Activated naive CD4-positive, alpha-beta T cell treated with anti-CD3 and anti-CD28 coated beads, Interleukin-2, amount 50 U/mL, for 72 hours (primary cell): ENCODE measurements at regions not wholly inside any gene's neighbourhood (a gene's known extent, or its start where the extent isn't known, plus 50 kb on each side); places are given as distances from the start of the nearest gene placed in this dataset.
A peak's percentile ranks its signal among the peaks of the same experiment; 100 is the strongest.
"Not testable (repeated sequence)": the region's sequence is repeated elsewhere in the genome, so short reads cannot be mapped to it uniquely, and the experiment has no call there.

ENCODE experiments used
- ATAC-seq, 2 donors: fragments of 150-1000 bp; cut with Tn5 transposase; 2 replicates each; pipeline ENCODE4 v1.10.0; 2021; ENCODE audit warnings: mild to moderate bottlenecking in 2 of 2, moderate library complexity in 2 of 2
- DNase-seq, 2 donors: peaks; one replicate each; pipeline ENCODE4 v3.0.0; 2021 to 2022; ENCODE audit warnings: low spot score in 2 of 2
- H3K27ac Mint-ChIP-seq, 2 donors: one replicate each; pipeline ENCODE4 v1.8.0; 2022; ENCODE audit warnings: mild to moderate bottlenecking in 2 of 2, mixed read lengths in 2 of 2
- H3K36me3 Mint-ChIP-seq, 2 donors: one replicate each; pipeline ENCODE4 v1.8.0; 2022; ENCODE audit warnings: mixed read lengths in 2 of 2
- H3K9me3 Mint-ChIP-seq, 2 donors: one replicate each; pipeline ENCODE4 v1.8.0; 2022; ENCODE audit warnings: mixed read lengths in 2 of 2

DNA sequence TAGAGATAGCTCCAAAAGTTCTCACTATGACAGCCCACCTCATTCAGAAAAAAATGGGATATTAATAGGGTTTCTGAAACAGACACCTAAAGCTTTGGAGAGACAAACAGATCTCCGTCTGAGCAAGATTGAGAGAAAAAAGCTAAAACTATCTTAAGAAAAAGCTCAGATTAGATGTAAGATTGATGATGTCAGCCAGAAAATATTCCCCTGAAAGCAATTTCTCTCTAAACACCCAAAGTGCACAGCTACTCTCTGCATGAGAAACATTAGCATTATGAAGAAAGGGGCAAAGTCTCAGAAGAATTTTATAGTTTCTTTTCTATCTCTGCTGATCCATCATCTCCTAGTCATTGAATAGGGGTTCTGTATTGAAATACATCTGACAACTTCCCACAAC lies 148.9 kb downstream of the ZNF737 start:
- Mint-ChIP-seq H3K27ac (no peak overlapping the region), H3K36me3 (peaks cover 20 to 90% of the 10 kb centered on the region in 2 donors), H3K9me3 (peaks cover 0 to 5% of the 10 kb centered on the region in 2 donors)
- DNase-seq: no peak
- no peak for ATAC-seq

- H3K9me3 Mint-ChIP-seq: peaks cover 0 to 9% of the 10 kb centered on the region in 2 donors
- ATAC-seq (peak in 1 of 2 donors; percentile 41), DNase-seq (no peak)
- peaks cover 9 to 86% of the 10 kb centered on the region in 2 donors for H3K36me3 Mint-ChIP-seq
- no peak overlapping the region for H3K27ac Mint-ChIP-seq
Observed at GRCh38 chr19:20414120-20414519, 151.5 kb downstream of the ZNF737 start.

GRCh38 chr19:20413705-20414104 lies 151.9 kb downstream of the ZNF737 start:
- DNase-seq: no peak

GRCh38 chr19:20412846-20413245 lies 152.7 kb downstream of the ZNF737 start:
- no peak overlapping the region for H3K27ac Mint-ChIP-seq

More at GRCh38 chr19:20413705-20414104, 151.9 kb downstream of the ZNF737 start:
- ATAC-seq: peak; percentile 37 to 41
- Mint-ChIP-seq H3K9me3 (peaks cover 0 to 9% of the 10 kb centered on the region in 2 donors), H3K36me3 (peaks cover 9 to 86% of the 10 kb centered on the region in 2 donors), H3K27ac (no peak overlapping the region)

DNA sequence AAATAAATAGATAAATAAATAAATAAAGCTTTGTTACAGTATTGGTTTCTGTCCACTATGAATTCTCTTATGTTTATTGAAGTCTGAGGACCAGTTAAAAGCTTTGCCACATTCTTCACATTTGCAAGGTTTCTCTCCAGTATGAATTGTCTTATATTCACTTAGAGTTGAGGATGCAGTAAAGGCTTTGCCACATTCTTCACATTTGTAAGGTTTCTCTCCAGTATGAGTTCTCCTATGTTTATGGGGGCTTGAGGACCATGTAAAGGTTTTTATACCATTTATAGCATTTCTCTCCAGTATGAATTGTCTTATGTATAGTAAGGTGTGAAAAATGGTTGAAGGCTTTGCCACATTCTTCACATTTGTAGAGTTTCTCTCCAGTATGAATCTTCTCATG lies 168.3 kb downstream of the ZNF737 start:
- ATAC-seq: no peak
- Mint-ChIP-seq H3K36me3 (peaks cover 48 to 57% of the 10 kb centered on the region in 2 donors), H3K9me3 (peaks cover 21 to 26% of the 10 kb centered on the region in 2 donors), H3K27ac (no peak overlapping the region)
- no peak for DNase-seq

More at GRCh38 chr19:20412846-20413245, 152.7 kb downstream of the ZNF737 start:
- ATAC-seq (no peak), DNase-seq (no peak)
- H3K36me3 Mint-ChIP-seq: peaks cover 9 to 86% of the 10 kb centered on the region in 2 donors
- peaks cover 0 to 9% of the 10 kb centered on the region in 2 donors for H3K9me3 Mint-ChIP-seq

- peaks cover 28 to 39% of the 10 kb centered on the region in 2 donors for H3K36me3 Mint-ChIP-seq
- no peak overlapping the region for H3K27ac Mint-ChIP-seq
- no peak for DNase-seq
- H3K9me3 Mint-ChIP-seq: peaks cover 18 to 24% of the 10 kb centered on the region in 2 donors
- ATAC-seq: no peak
Observed at GRCh38 chr19:20388706-20389225, 176.8 kb downstream of the ZNF737 start.

DNA sequence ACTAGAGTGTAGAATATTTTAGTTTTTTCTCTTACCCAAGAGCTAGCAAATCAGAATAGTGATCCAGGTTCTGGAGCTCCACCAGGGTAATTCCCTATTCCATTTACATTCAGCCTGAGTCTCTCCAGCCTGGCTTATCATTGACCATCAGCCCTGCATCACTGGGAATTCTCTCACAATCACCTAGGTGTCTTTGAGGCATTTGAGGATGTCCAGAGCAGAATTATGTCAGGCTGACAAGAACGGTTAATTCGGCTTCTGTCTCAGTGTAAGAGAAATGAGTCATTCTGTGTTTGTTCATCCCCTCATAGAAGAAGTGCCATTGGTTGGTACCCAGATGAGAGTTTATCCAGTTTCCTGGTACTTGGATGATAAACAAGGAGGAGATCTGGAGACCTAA lies 180.5 kb downstream of the ZNF737 start:
- ATAC-seq: no peak
- no peak for DNase-seq
- Mint-ChIP-seq H3K9me3 (peaks cover 24 to 27% of the 10 kb centered on the region in 2 donors), H3K27ac (no peak overlapping the region), H3K36me3 (peaks cover 25 to 40% of the 10 kb centered on the region in 2 donors)

- Mint-ChIP-seq H3K9me3 (peaks cover 9 to 24% of the 10 kb centered on the region in 2 donors), H3K36me3 (peaks cover 12 to 16% of the 10 kb centered on the region in 2 donors), H3K27ac (no peak overlapping the region)
- ATAC-seq (no peak), DNase-seq (no peak)
Observed at GRCh38 chr19:20371911-20372310, 193.7 kb downstream of the ZNF737 start.

- H3K36me3 Mint-ChIP-seq: peaks cover 12 to 16% of the 10 kb centered on the region in 2 donors
- H3K9me3 Mint-ChIP-seq: peaks cover 9 to 24% of the 10 kb centered on the region in 2 donors
- not testable (repeated sequence) for ATAC-seq, DNase-seq, H3K27ac Mint-ChIP-seq
Observed at GRCh38 chr19:20371304-20371703, 194.3 kb downstream of the ZNF737 start.

GRCh38 chr19:20367811-20368294 lies 197.7 kb downstream of the ZNF737 start:
- Mint-ChIP-seq H3K9me3 (peaks cover 4 to 27% of the 10 kb centered on the region in 2 donors), H3K36me3 (peaks cover 14 to 16% of the 10 kb centered on the region in 2 donors), H3K27ac (no peak overlapping the region)
- no peak for ATAC-seq
- no peak for DNase-seq

- no peak overlapping the region for H3K27ac Mint-ChIP-seq
- H3K36me3 Mint-ChIP-seq: peaks cover 7 to 12% of the 10 kb centered on the region in 2 donors
- DNase-seq (no peak), ATAC-seq (no peak)
- H3K9me3 Mint-ChIP-seq: peaks cover 14 to 30% of the 10 kb centered on the region in 2 donors
Observed at GRCh38 chr19:20365146-20365545, 198.1 kb downstream of the ZNF486 start.

GRCh38 chr19:20359933-20360720 lies 193.1 kb downstream of the ZNF486 start:
- Mint-ChIP-seq H3K27ac (no peak overlapping the region), H3K36me3 (peaks cover 16 to 31% of the 10 kb centered on the region in 2 donors), H3K9me3 (peaks cover 22 to 46% of the 10 kb centered on the region in 2 donors)
- ATAC-seq: no peak
- DNase-seq: no peak

- peaks cover 16 to 31% of the 10 kb centered on the region in 2 donors for H3K36me3 Mint-ChIP-seq
- not testable (repeated sequence) for ATAC-seq, H3K27ac Mint-ChIP-seq, DNase-seq
- peaks cover 22 to 38% of the 10 kb centered on the region in 2 donors for H3K9me3 Mint-ChIP-seq
Observed at GRCh38 chr19:20358841-20359465, 191.9 kb downstream of the ZNF486 start.

GRCh38 chr19:20357921-20358320 lies 190.9 kb downstream of the ZNF486 start:
- no peak for DNase-seq
- H3K9me3 Mint-ChIP-seq: peaks cover 22 to 38% of the 10 kb centered on the region in 2 donors

DNA sequence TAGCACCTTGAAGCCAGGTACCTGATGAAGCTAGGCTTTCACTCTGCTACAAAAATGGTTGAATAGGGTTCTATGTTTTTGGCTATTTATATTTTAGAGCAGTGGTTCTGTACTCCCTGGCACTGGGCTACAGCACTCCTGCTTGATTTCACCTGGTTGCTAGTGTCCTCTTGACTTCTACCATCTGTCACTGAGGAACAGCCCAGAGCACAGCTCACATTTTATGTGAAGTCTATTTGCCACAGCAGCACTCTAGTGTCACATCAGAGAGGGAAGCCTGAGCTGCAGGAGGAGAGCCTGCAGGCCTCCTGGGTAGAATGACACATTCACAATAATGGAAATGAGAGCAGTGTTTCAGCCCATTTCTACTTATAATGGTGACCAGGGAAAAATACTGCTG lies 184.2 kb downstream of the ZNF486 start:
- peaks cover 4 to 6% of the 10 kb centered on the region in 2 donors for H3K36me3 Mint-ChIP-seq
- ATAC-seq: no peak
- peaks cover 1 to 6% of the 10 kb centered on the region in 2 donors for H3K9me3 Mint-ChIP-seq
- no peak overlapping the region for H3K27ac Mint-ChIP-seq
- DNase-seq: no peak

More at GRCh38 chr19:20357921-20358320, 190.9 kb downstream of the ZNF486 start:
- no peak for ATAC-seq
- H3K27ac Mint-ChIP-seq: no peak overlapping the region
- peaks cover 16 to 29% of the 10 kb centered on the region in 2 donors for H3K36me3 Mint-ChIP-seq

GRCh38 chr19:20349206-20349605 lies 182.2 kb downstream of the ZNF486 start:
- ATAC-seq (no peak), DNase-seq (no peak)
- peaks cover 0 to 4% of the 10 kb centered on the region in 2 donors for H3K9me3 Mint-ChIP-seq
- H3K27ac Mint-ChIP-seq: no peak overlapping the region
- no peaks in the 10 kb centered on the region for H3K36me3 Mint-ChIP-seq

GRCh38 chr19:20339444-20339843 lies 172.4 kb downstream of the ZNF486 start:
- DNase-seq: no peak

More at GRCh38 chr19:20339444-20339843, 172.4 kb downstream of the ZNF486 start:
- ATAC-seq: no peak
- H3K36me3 Mint-ChIP-seq: no peaks in the 10 kb centered on the region
- no peak overlapping the region for H3K27ac Mint-ChIP-seq
- no peaks in the 10 kb centered on the region for H3K9me3 Mint-ChIP-seq
